Neutrophil (primary cell): ENCODE measurements at regions not wholly inside any gene's neighbourhood (a gene's known extent, or its start where the extent isn't known, plus 50 kb on each side); places are given as distances from the start of the nearest gene placed in this dataset.

ENCODE experiments used
- H3K27ac ChIP-seq: fragments of 200-600 bp; sonication (generic); 2 replicates; pipeline ENCODE4 v1.5.1; 2016; ENCODE audit warnings: mild to moderate bottlenecking, moderate library complexity
- H3K27me3 ChIP-seq: fragments of 200-600 bp; sonication (generic); 2 replicates; pipeline ENCODE4 v1.6.0; 2016; ENCODE audit warnings: mild to moderate bottlenecking
- H3K36me3 ChIP-seq: fragments of 200-600 bp; sonication (generic); 2 replicates; pipeline ENCODE4 v1.5.1; 2017
- H3K4me1 ChIP-seq, 2 experiments: fragments of 200-600 bp in 1 of 2; sonication (generic) in 1 of 2; 1 replicate in 1 of 2; 2 replicates in 1 of 2; pipeline versions ENCODE4 v1.5.1 to v1.6.1; 2013 to 2016; ENCODE audit warnings: low read depth in 1 of 2, low read length in 1 of 2, mild to moderate bottlenecking in 1 of 2, moderate library complexity in 1 of 2; ENCODE audit not compliant: control insufficient read depth in 1 of 2, insufficient read depth in 1 of 2
- H3K4me3 ChIP-seq, 2 experiments: fragments of 200-600 bp in 1 of 2; sonication (generic) in 1 of 2; 1 replicate in 1 of 2; 2 replicates in 1 of 2; pipeline ENCODE4 v1.5.1; 2013 to 2016; ENCODE audit warnings: low read depth in 1 of 2, low read length in 1 of 2, mild to moderate bottlenecking in 1 of 2, moderate library complexity in 1 of 2
- H3K9me3 ChIP-seq: fragments of 200-600 bp; sonication (generic); 2 replicates; pipeline ENCODE4 v1.5.1; 2016
- TF ChIP-seq, protein P1 (sequence below): fragments of 200-600 bp; sonication (generic); IDR thresholded peaks from 2 replicates; pipeline ENCODE4 v1.5.1; 2016; ENCODE audit warnings: antibody characterized with exemption

DNA sequence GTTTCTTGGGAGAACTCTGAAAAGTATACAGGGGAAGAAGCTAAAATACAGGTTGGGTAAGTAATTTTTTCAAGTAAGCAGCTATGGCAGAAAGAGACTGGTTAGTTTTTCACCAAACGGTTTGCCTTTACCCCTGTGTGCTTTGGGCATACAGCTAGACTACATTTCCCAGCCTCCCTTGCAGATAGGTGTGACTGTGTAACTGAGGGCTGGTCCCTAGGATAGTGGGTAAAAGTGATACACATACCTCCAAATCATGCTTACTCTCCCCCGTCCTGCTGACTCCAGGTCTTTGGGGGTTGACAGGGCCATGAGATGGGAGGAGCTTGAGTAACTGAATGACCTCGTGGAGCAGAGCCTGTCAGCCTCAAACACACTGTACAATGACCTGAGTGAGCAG, 208.6 kb upstream of the GDNF start:
- H3K9me3 ChIP-seq, result no peaks in the 10 kb centered on the region
- no peak overlapping the region for H3K4me3 ChIP-seq
- H3K4me1 ChIP-seq, result no peaks in the 10 kb centered on the region
- H3K27me3 ChIP-seq, result no peaks in the 10 kb centered on the region
- TF ChIP-seq, protein P1, sequence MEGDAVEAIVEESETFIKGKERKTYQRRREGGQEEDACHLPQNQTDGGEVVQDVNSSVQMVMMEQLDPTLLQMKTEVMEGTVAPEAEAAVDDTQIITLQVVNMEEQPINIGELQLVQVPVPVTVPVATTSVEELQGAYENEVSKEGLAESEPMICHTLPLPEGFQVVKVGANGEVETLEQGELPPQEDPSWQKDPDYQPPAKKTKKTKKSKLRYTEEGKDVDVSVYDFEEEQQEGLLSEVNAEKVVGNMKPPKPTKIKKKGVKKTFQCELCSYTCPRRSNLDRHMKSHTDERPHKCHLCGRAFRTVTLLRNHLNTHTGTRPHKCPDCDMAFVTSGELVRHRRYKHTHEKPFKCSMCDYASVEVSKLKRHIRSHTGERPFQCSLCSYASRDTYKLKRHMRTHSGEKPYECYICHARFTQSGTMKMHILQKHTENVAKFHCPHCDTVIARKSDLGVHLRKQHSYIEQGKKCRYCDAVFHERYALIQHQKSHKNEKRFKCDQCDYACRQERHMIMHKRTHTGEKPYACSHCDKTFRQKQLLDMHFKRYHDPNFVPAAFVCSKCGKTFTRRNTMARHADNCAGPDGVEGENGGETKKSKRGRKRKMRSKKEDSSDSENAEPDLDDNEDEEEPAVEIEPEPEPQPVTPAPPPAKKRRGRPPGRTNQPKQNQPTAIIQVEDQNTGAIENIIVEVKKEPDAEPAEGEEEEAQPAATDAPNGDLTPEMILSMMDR, result no peak
- H3K36me3 ChIP-seq, result no peaks in the 10 kb centered on the region
- no peak overlapping the region for H3K27ac ChIP-seq

DNA sequence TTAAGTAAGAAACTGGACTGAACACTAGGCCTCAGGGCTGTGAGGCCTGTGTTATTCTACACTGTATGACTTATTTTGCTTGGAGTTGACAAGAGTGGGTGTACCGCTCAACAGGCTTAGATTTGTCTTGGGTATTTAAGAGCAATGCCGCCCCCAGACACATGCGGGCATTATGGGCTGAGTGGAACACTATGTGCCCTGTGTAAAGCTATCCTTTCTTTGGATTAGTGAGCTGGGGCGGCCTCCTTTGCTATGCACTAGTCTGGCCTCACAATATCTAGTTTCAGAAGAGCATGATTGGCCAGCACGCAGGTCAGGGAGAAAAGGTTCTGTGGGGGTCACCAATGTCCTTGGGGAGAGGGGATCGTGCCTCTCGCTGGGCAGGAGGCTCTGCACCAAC, 206.3 kb upstream of the GDNF start:
- Histone ChIP-seq H3K4me1 (no peaks in the 10 kb centered on the region), H3K4me3 (no peak overlapping the region), H3K36me3 (no peaks in the 10 kb centered on the region), H3K9me3 (no peaks in the 10 kb centered on the region), H3K27me3 (no peaks in the 10 kb centered on the region), H3K27ac (no peak overlapping the region)
- TF ChIP-seq, protein P1, result no peak

DNA sequence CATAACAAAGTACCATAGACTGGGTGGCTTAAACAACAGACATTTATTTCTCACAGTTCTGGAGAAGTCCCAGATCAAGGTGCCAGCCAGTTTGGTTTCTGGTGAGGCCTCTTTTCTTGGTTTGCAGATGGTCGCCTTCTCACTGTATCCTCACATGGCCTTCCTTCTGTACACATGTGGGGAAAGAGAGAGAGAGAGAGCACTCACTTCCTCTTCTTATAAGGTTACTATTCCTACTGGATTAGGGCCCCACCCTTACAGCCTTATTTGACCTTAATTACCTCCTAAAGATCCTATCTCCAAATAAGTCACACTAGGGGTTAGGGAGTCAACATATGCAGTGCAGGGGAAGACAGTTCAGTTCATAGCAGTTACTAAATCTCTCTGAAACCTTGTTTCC, 205.6 kb upstream of the GDNF start:
- Histone ChIP-seq H3K36me3 (no peaks in the 10 kb centered on the region), H3K27me3 (no peaks in the 10 kb centered on the region), H3K4me3 (no peak overlapping the region), H3K9me3 (no peaks in the 10 kb centered on the region), H3K4me1 (no peaks in the 10 kb centered on the region), H3K27ac (no peak overlapping the region)
- TF ChIP-seq, protein P1, result no peak

- no peaks in the 10 kb centered on the region for H3K27me3 ChIP-seq
- no peaks in the 10 kb centered on the region for H3K36me3 ChIP-seq
- H3K27ac ChIP-seq, result no peak overlapping the region
- H3K9me3 ChIP-seq, result no peaks in the 10 kb centered on the region
- TF ChIP-seq, protein P1, result no peak
- H3K4me1 ChIP-seq, result no peaks in the 10 kb centered on the region
- no peak overlapping the region for H3K4me3 ChIP-seq
Measured at GRCh38 chr5:38039826-38040225, 200.0 kb upstream of the GDNF start.

- H3K27me3 ChIP-seq, result no peaks in the 10 kb centered on the region
- H3K27ac ChIP-seq, result no peak overlapping the region
- H3K4me3 ChIP-seq, result no peak overlapping the region
- H3K4me1 ChIP-seq, result no peaks in the 10 kb centered on the region
- TF ChIP-seq, protein P1, result no peak
- H3K9me3 ChIP-seq, result no peaks in the 10 kb centered on the region
- H3K36me3 ChIP-seq, result no peaks in the 10 kb centered on the region
Measured at GRCh38 chr5:38039091-38039490, 199.2 kb upstream of the GDNF start.

GRCh38 chr5:38036765-38037164, 196.9 kb upstream of the GDNF start:
- Histone ChIP-seq H3K9me3 (no peaks in the 10 kb centered on the region), H3K27me3 (no peaks in the 10 kb centered on the region), H3K4me1 (no peaks in the 10 kb centered on the region), H3K36me3 (no peaks in the 10 kb centered on the region), H3K27ac (no peak overlapping the region), H3K4me3 (no peak overlapping the region)
- TF ChIP-seq, protein P1, result no peak
